H1 (cell line): ENCODE measurements at regions not wholly inside any gene's neighbourhood (a gene's known extent, or its start where the extent isn't known, plus 50 kb on each side); places are given as distances from the start of the nearest gene placed in this dataset.

Experiments
- EGR1 ChIP-seq: IDR thresholded peaks from 2 replicates; pipeline ENCODE4 v1.6.1; 2011; ENCODE audit warnings: low read depth, low read length, borderline replicate concordance
- NRF1 ChIP-seq: IDR thresholded peaks from 2 replicates; pipeline ENCODE4 v1.6.1; 2011; ENCODE audit warnings: mild to moderate bottlenecking, low read depth, low read length, improper control_type of control experiment
- POLR2A ChIP-seq, 2 experiments: IDR thresholded peaks; 1 replicate in 1 of 2; 2 replicates in 1 of 2; pipeline ENCODE4 v1.6.1; 2011; ENCODE audit warnings: low read depth in 2 of 2, low read length in 2 of 2, mild to moderate bottlenecking in 2 of 2; ENCODE audit errors: control extremely low read depth in 1 of 2
- SAP30 ChIP-seq: fragments of 300-600 bp; sonication (generic); IDR thresholded peaks from 2 replicates; pipeline ENCODE4 v1.7.1; 2012; ENCODE audit warnings: low read length, moderate library complexity, mild to moderate bottlenecking, inconsistent platforms; ENCODE audit not compliant: insufficient read depth, insufficient replicate concordance
- TF ChIP-seq, protein P1 (sequence below), 3 experiments: IDR thresholded peaks; 1 replicate in 2 of 3; 2 replicates in 1 of 3; pipeline versions ENCODE4 v1.5.1 to v1.6.1; 2011; ENCODE audit warnings: low read length in 3 of 3, mild to moderate bottlenecking in 3 of 3, inconsistent platforms in 2 of 3, low read depth in 1 of 3, moderate library complexity in 1 of 3; ENCODE audit not compliant: insufficient read depth in 1 of 3; ENCODE audit errors: control extremely low read depth in 1 of 3
- TF ChIP-seq, protein P2 (sequence below): IDR thresholded peaks from 2 replicates; pipeline ENCODE4 v1.6.1; 2011; ENCODE audit warnings: low read depth, mild to moderate bottlenecking, low read length; ENCODE audit not compliant: insufficient read depth

DNA sequence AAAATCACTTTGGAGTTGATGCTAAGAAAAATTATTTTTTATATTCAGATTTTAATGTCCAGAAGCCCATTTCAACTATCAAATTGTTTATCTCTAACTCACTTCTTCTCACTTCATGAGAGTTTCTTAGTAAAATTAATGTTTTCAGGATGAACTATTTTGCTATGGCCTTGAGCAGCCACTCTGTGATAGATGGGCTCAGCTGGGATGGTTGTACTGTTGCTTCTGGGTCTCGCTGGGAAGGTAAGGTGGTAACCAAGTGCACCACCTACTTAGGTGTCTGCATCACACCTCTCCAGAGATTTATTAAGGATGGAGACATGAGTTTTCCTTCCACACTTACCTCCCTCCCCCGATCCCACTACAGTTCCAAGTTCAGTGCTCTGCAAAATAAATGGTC lies 110.3 kb upstream of the ATP2B2 start:
- TF ChIP-seq, protein P1, sequence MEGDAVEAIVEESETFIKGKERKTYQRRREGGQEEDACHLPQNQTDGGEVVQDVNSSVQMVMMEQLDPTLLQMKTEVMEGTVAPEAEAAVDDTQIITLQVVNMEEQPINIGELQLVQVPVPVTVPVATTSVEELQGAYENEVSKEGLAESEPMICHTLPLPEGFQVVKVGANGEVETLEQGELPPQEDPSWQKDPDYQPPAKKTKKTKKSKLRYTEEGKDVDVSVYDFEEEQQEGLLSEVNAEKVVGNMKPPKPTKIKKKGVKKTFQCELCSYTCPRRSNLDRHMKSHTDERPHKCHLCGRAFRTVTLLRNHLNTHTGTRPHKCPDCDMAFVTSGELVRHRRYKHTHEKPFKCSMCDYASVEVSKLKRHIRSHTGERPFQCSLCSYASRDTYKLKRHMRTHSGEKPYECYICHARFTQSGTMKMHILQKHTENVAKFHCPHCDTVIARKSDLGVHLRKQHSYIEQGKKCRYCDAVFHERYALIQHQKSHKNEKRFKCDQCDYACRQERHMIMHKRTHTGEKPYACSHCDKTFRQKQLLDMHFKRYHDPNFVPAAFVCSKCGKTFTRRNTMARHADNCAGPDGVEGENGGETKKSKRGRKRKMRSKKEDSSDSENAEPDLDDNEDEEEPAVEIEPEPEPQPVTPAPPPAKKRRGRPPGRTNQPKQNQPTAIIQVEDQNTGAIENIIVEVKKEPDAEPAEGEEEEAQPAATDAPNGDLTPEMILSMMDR (IDR thresholded peaks at IDR 0.05; ENCODE audit: control extremely low read depth in 1 of 3, insufficient read depth in 1 of 3, low read depth in 1 of 3, low read length in 3 of 3): no peak
- TF ChIP-seq NRF1 (no peak), EGR1 (no peak), POLR2A (IDR thresholded peaks at IDR 0.05; ENCODE audit: control extremely low read depth in 1 of 2, low read depth in 2 of 2, low read length in 2 of 2) (no peak), SAP30 (no peak)
- TF ChIP-seq, protein P2, sequence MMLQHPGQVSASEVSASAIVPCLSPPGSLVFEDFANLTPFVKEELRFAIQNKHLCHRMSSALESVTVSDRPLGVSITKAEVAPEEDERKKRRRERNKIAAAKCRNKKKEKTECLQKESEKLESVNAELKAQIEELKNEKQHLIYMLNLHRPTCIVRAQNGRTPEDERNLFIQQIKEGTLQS: no peak
